Activated CD8-positive, alpha-beta memory T cell treated with anti-CD3 and anti-CD28 coated beads for 36 hours (primary cell): ENCODE measurements at regions not wholly inside any gene's neighbourhood (a gene's known extent, or its start where the extent isn't known, plus 50 kb on each side); places are given as distances from the start of the nearest gene placed in this dataset.
"Not testable (repeated sequence)": the region's sequence is repeated elsewhere in the genome, so short reads cannot be mapped to it uniquely, and the experiment has no call there.

ENCODE experiments used
- CTCF ChIA-PET: fragments of 350-600 bp; sonication (Branson Sonifier 250); formaldehyde crosslinking; loops from one replicate; lab custom pipeline; 2021; ENCODE audit warnings: antibody characterized with exemption; lab: Charles Lee
- POLR2A ChIA-PET: fragments of 350-600 bp; sonication (Branson Sonifier 250); formaldehyde crosslinking; loops from one replicate; lab custom pipeline; 2021; ENCODE audit warnings: antibody characterized with exemption; lab: Charles Lee

DNA sequence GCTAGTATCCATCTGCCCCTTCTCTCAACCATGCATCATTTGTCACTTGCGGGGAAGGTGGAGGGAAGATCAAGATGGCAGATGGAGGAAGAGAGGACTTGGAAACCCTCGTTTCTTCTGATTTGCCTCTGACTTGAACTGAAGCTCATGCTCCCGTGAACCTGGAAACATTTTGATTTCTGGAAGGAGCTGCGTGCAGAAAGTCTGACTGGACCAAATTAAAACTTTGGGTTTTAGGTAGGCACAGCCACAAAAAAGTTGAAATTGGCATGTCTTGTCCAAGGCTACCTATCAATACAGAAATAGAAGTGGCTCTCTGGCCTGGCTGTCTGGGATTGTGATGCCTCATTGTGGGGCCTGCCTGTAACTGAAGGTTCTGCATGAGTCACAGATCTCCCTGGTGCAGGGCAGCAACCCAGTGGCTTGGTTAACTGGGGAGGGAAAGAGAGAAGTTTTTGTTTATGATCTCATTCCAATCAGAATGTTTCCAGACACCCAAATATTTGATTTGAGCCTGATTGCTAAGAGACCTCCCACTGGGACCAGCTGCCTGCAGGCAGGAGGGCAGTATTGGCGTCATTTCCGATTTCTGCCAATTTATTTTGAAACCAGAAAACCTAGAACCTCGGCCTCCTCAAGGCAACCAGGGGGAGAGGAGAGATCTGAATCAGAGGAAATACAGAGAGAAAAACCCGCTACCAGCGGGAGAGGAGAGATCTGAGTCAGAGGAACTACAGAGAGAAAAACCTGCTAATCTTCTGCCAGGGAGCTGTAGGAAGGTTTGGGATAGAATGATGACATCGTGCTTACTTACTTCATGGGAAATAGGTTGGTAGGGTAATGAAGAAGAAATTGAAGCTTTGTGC lies 363.6 kb downstream of the ANKRD30A start:
- POLR2A ChIA-PET, result no interaction called here
- CTCF ChIA-PET, result no interaction called here

DNA sequence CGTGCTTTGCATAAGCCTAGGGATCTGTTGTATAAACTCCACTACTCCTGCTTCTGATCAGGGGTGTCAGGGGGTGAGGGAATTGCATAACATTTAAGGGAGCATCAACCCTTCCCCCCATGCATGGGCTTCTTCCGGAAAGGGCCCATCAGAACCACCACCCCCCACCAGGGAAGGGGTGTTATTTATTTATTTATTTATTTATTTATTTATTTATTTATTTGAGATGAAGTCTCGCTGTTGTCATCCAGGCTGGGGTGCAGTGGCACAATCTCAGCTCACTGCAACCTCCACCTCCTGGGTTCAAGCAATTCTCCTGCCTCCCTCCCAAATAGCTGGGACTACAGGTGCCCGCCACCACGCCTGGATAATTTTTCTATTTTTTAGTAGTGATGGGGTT lies 355.2 kb downstream of the ANKRD30A start:
- CTCF ChIA-PET, POLR2A ChIA-PET: not testable (repeated sequence)

DNA sequence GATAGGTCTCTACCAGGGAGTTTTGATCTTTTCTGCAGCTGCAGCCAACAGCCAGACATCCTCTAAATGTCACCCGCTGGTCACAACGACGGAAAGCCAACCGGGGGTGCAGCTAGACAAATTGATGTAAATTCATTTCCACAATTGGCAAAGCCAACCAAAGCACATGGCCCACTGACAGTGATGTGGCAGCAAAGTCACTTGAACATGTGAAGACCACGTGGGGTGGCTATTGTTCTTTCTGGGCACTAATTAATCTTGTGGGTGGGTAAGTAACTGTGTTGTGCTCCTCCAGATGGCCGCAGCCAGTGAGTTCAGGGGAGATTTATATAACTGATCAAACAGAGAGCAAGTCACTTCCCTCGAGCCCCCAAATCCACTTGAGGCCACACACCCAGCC lies 354.1 kb downstream of the ANKRD30A start:
- ChIA-PET CTCF (no interaction called here), POLR2A (no interaction called here)

DNA sequence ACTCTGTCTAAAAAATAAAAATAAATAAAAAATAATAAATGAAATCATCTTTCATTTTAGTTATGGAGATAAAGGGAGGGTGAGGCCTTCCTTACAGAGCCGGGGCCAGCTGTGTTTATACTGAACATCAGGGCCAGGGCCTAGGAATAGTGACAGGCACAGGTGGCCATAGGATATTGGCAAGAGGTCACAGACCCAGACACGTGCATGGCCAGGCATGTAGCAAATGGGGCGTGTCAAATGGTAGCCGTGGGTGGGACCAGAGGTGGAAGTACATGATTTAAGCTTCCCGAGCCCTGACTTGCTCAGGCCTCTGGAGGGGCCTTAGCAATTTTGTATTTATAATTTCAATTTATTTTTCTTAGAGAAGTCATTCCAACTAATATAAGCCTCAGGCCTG lies 353.0 kb downstream of the ANKRD30A start:
- ChIA-PET CTCF (no interaction called here), POLR2A (no interaction called here)

DNA sequence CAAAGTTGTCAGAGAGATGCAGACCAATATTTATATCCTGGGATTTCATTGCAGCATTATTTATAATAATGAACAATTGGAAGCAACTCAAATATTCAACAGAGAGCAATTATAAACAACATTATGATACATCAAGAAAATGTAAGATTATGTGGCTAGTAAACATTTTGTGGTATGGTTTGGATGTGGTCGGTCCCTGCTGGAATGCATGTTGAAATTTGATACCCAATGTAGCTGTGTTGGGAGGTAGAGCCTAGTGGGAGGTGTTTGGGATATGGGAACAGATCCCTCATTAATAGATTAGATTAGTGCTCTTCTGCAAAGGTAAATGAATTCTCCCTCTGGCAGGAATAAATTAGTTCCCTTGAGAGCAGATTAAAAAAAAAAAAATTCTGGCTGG lies 350.9 kb downstream of the ANKRD30A start:
- POLR2A ChIA-PET, result no interaction called here
- CTCF ChIA-PET, result no interaction called here

DNA sequence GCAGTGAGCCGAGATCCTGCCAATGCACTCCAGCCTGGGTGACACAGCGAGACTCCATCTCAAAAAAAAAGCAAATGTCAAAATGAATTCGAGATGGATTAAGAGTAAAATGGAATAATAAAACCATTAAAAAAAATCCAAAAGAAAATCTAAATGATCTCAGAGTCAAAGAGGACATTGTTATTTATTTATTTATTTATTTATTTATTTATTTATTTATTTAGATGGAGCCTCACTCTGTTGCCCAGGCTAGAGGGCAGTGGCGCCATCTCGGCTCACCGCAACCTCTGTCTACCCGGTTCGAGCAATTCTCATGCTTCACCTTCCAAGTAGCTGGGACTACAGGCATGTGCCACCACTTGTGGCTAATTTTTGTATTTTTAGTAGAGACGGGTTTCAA lies 349.2 kb downstream of the ANKRD30A start:
- POLR2A ChIA-PET, result no interaction called here

DNA sequence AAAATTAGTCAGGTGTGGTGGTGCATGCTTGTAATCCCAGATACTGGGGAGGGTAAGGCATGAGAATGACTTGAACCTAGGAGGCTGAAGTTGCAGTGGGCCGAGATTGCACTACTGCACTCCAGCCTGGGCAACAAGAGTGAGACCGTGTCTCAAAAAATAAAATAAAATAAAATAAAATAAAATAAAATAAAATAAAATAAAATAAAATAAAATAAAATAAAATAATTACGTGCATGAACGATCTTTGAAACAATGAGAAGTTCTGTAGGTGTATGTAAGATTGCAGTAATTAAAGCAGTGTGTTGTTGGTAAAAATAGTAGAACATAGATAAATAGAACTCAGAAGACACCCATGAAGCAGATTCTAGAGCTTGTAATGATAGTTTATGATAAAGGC lies 348.5 kb downstream of the ANKRD30A start:
- POLR2A ChIA-PET, result no interaction called here
- CTCF ChIA-PET, result no interaction called here

More for the DNA sequence above, 349.2 kb downstream of the ANKRD30A start:
- CTCF ChIA-PET, result no interaction called here

DNA sequence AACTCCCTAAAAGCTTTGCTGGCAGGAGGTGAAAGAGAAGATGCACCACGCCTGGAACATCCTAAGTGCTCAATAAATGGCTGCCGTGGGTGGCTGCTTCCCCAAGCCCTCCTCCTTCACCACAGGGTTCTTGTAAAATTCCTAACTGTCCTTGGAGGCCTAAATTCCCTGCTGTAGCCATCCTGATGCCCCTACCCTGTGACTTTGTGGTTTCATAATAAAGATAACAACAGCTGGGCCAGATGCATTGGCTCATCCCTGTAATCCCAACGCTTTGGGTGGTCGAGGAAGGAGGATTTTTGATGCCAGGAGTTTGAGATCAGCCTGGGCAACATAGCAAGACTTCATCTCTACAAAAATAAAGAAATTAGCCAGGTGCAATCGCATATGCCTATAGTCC lies 341.8 kb downstream of the ANKRD30A start:
- CTCF ChIA-PET, result no interaction called here
- POLR2A ChIA-PET, result no interaction called here

DNA sequence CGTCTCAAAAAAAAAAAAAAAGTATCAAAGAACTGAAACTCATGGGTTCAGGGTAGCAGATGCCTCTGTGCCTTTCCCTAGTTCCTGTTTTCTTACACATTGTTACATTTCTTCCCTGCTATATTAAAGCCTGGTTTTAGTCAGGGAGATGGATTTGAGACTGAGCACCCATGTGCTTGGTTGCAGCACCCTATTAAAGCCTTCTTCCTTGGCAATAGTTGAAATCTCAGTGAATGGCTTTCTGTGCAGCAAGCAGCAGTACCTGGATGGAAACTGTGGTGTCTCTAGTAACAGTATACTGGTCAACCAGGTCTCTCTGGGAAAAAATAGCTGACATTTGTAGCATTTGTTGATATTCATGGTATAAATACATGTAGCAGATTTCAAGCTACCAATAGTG lies 331.1 kb downstream of the ANKRD30A start:
- ChIA-PET CTCF (no interaction called here), POLR2A (no interaction called here)

DNA sequence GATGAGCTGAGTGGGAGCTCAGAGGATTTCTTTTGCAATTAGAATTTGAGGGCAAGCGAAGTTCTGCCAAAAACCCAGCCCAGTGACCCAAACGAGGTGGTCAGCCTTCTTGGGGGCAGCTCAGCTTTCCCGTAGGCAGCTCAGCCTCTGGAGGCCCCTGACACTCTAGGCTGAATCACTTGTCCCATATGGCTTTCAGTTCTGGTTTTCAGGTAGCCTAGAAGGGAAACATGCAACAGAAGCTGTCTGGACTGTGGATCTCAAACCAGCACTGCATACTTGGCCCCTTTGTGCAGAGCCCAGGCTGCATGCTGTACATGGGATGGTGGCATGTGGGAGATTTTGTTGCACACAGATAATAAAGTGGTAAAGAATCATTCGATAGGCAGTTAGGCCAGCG lies 322.8 kb downstream of the ANKRD30A start:
- CTCF ChIA-PET, result no interaction called here
- POLR2A ChIA-PET, result no interaction called here

DNA sequence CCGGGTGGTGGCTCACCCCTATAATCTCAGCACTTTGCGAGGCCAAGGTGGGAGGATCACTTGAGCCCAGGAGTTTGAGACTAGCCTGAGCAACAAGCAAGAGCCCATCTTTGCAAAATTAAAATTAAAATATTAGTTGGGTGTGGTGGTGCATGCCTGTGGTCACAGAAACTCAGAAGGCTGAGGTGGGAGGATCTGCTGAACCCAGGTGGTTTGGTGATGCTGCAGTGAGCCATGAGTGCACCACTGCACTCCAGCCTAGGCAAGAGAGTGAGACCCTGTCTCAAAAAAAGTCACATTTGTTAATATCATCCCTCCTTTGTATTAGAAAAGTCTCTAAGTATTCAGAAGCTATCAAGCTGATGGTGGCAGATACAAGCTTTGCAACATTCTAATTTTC lies 317.5 kb downstream of the ANKRD30A start:
- POLR2A ChIA-PET, result no interaction called here
- CTCF ChIA-PET, result no interaction called here

DNA sequence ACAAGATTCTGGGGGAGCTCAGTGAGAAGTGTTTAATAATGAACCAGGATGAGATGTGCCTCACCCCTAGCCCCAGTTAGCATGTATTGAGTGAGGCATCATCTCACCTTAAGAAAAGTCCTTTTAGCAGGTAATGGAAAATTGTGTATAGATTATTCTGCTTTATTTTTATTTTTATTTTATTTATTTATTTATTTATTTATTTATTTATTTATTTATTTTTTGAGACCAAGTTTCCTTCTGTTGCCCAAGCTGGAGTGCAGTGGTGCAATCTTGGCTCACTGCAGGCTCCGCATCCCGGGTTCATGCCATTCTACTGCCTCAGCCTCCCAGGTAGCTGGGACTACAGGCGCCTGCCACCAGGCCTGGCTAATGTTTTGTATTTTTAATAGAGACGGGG lies 315.8 kb downstream of the ANKRD30A start:
- POLR2A ChIA-PET, CTCF ChIA-PET: not testable (repeated sequence)

DNA sequence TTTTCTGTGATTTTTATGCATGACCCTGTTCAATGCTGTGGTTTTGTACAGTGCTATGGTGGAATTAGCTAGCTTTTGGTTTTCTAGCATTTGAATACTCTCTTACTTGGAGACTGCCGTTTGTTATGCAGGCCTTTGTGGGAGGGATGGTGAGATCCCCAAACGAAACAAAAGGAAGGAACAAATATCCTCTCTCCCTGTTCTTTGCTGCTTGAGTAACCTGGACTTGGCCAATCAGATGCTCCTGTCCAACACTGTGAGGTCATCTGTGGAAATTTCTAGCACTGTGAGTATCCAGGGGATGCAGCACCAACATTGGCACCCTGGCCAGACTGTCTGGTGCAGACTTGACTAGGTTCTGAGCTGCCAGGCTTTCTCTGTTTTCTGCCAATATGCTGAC lies 314.4 kb downstream of the ANKRD30A start:
- ChIA-PET POLR2A (no interaction called here), CTCF (no interaction called here)

DNA sequence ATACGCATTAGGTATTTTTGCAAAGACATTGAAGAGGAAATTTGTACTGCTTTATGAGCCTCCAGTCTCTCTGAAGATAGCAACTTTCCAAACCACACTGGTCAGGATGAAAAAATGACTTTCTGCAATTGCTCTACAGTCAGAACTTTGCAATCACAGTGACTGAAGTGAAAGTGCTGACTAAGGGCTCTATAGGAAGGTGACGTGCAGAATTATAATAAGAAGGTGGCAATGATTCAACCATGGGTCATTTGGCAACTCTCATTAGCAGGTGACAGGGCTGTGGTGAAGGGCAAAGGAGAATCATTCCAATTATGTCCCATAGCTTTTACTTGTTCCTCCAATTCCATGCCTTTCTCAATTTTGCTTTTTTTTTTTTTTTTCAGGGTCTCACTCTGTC lies 311.0 kb downstream of the ANKRD30A start:
- ChIA-PET CTCF (no interaction called here), POLR2A (no interaction called here)

DNA sequence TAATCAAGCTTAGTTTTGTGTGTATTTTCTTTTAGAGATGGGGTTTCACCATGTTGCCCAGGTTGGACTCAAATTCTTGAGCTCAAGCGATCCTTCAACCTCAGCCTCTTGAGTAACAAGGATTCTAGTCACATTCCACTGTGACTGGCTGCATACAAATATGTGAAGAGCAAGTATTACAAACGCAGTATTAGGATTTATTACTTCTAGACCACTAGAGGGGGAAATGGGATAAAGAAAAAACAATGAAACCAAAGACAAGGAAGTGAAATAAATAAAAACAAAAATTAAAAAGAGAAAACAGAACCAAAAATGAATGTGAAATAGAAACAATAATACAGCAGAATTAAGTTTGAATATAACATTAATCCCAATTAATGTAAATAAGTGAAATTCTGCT lies 308.7 kb downstream of the ANKRD30A start:
- ChIA-PET POLR2A (no interaction called here), CTCF (no interaction called here)
